ENCODE measurements at regions not wholly inside any gene's neighbourhood (a gene's known extent, or its start where the extent isn't known, plus 50 kb on each side); places are given as distances from the start of the nearest gene placed in this dataset.
A peak's percentile ranks its signal among the peaks of the same experiment; 100 is the strongest.

GRCh38 chr11:44493383-44493782 is 72.1 kb upstream of the CD82 start:
- ATAC-seq = no peak
- intact Hi-C loops (cut with micrococcal nuclease; ENCODE audit: unreplicated experiment) = no loop called here
- no TSS peak for BruUV-seq (replicated peaks)

GRCh38 chr11:44493930-44494329 is 71.5 kb upstream of the CD82 start:
- no TSS peak for BruUV-seq (replicated peaks)
- Histone ChIP-seq H3K27ac (ENCODE audit: low read length) (no peak overlapping the region), H3K4me3 (ENCODE audit: low read depth in 2 of 2, low read length in 2 of 2) (no peak overlapping the region), H3K9me3 (ENCODE audit: control insufficient read depth, insufficient read depth, low read depth, low read length) (no peaks in the 10 kb centered on the region), H3K27me3 (ENCODE audit: control insufficient read depth, insufficient read depth, low read length) (no peaks in the 10 kb centered on the region), H3K4me1 (ENCODE audit: control insufficient read depth, insufficient read depth, low read length) (no peaks in the 10 kb centered on the region), H3K36me3 (ENCODE audit: control insufficient read depth, insufficient read depth, low read length) (no peaks in the 10 kb centered on the region)
- ATAC-seq = no peak
- ChIA-PET POLR2A (no interaction called here), CTCF (no interaction called here)
- TF ChIP-seq, protein P1, sequence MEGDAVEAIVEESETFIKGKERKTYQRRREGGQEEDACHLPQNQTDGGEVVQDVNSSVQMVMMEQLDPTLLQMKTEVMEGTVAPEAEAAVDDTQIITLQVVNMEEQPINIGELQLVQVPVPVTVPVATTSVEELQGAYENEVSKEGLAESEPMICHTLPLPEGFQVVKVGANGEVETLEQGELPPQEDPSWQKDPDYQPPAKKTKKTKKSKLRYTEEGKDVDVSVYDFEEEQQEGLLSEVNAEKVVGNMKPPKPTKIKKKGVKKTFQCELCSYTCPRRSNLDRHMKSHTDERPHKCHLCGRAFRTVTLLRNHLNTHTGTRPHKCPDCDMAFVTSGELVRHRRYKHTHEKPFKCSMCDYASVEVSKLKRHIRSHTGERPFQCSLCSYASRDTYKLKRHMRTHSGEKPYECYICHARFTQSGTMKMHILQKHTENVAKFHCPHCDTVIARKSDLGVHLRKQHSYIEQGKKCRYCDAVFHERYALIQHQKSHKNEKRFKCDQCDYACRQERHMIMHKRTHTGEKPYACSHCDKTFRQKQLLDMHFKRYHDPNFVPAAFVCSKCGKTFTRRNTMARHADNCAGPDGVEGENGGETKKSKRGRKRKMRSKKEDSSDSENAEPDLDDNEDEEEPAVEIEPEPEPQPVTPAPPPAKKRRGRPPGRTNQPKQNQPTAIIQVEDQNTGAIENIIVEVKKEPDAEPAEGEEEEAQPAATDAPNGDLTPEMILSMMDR (IDR thresholded peaks at IDR 0.05) = no peak
- TF ChIP-seq, protein P2, sequence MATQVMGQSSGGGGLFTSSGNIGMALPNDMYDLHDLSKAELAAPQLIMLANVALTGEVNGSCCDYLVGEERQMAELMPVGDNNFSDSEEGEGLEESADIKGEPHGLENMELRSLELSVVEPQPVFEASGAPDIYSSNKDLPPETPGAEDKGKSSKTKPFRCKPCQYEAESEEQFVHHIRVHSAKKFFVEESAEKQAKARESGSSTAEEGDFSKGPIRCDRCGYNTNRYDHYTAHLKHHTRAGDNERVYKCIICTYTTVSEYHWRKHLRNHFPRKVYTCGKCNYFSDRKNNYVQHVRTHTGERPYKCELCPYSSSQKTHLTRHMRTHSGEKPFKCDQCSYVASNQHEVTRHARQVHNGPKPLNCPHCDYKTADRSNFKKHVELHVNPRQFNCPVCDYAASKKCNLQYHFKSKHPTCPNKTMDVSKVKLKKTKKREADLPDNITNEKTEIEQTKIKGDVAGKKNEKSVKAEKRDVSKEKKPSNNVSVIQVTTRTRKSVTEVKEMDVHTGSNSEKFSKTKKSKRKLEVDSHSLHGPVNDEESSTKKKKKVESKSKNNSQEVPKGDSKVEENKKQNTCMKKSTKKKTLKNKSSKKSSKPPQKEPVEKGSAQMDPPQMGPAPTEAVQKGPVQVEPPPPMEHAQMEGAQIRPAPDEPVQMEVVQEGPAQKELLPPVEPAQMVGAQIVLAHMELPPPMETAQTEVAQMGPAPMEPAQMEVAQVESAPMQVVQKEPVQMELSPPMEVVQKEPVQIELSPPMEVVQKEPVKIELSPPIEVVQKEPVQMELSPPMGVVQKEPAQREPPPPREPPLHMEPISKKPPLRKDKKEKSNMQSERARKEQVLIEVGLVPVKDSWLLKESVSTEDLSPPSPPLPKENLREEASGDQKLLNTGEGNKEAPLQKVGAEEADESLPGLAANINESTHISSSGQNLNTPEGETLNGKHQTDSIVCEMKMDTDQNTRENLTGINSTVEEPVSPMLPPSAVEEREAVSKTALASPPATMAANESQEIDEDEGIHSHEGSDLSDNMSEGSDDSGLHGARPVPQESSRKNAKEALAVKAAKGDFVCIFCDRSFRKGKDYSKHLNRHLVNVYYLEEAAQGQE (IDR thresholded peaks at IDR 0.05; ENCODE audit: insufficient read depth in 1 of 2, low read depth in 2 of 2, low read length in 1 of 2) = peak in 1 of 2 experiments; percentile 52; a peak in 1 of 4 replicates
- no peak for DNase-seq (ENCODE audit: low read depth, low spot score)
- intact Hi-C loops (cut with micrococcal nuclease; ENCODE audit: unreplicated experiment) = no loop called here
- in situ Hi-C loops (cut with HindIII; ENCODE audit: low pct_unique_long_range_greater_than_20kb, low sequenced_read_pairs) = no loop called here

More at GRCh38 chr11:44493383-44493782, 72.1 kb upstream of the CD82 start:
- POLR2A ChIA-PET = no interaction called here
- Histone ChIP-seq H3K27ac (ENCODE audit: low read length) (no peak overlapping the region), H3K4me1 (ENCODE audit: control insufficient read depth, insufficient read depth, low read length) (no peaks in the 10 kb centered on the region), H3K27me3 (ENCODE audit: control insufficient read depth, insufficient read depth, low read length) (no peaks in the 10 kb centered on the region), H3K36me3 (ENCODE audit: control insufficient read depth, insufficient read depth, low read length) (no peaks in the 10 kb centered on the region), H3K4me3 (ENCODE audit: low read depth in 2 of 2, low read length in 2 of 2) (no peak overlapping the region), H3K9me3 (ENCODE audit: control insufficient read depth, insufficient read depth, low read depth, low read length) (no peaks in the 10 kb centered on the region)
- DNase-seq (ENCODE audit: low read depth, low spot score) = no peak
- in situ Hi-C loops (cut with HindIII; ENCODE audit: low pct_unique_long_range_greater_than_20kb, low sequenced_read_pairs) = no loop called here
- TF ChIP-seq POLR2AphosphoS5 (IDR thresholded peaks at IDR 0.05; ENCODE audit: low read depth, low read length) (no peak), TCF7L2 (IDR thresholded peaks at IDR 0.05; ENCODE audit: low read depth, low read length) (no peak), SIN3A (IDR thresholded peaks at IDR 0.05; ENCODE audit: borderline replicate concordance, insufficient read depth, low read depth, low read length) (no peak)
- TF ChIP-seq, protein P2 (IDR thresholded peaks at IDR 0.05; ENCODE audit: insufficient read depth in 1 of 2, low read depth in 2 of 2, low read length in 1 of 2) = no peak
- TF ChIP-seq, protein P1 (IDR thresholded peaks at IDR 0.05) = no peak
- CTCF ChIA-PET = no interaction called here

Measured in Panc1 (cell line).